Kidney (tissue), 13 donors: ENCODE measurements at regions not wholly inside any gene's neighbourhood (a gene's known extent, or its start where the extent isn't known, plus 50 kb on each side); places are given as distances from the start of the nearest gene placed in this dataset.

Source experiments
- DNase-seq, 5 donors: peaks; one replicate each; pipeline ENCODE4 v3.0.0-alpha.2; 2013 to 2020
- FAIRE-seq: peaks from 2 replicates; lab custom pipeline; 2012; peaks lifted over from hg19 to GRCh38; lab: Jason Lieb, UNC
- H3K27ac ChIP-seq, 2 donors: one replicate each; pipeline ENCODE4 v1.7.0; 2013; ENCODE audit warnings: low read depth in 2 of 2, low read length in 2 of 2, inconsistent platforms in 1 of 2
- H3K27me3 ChIP-seq: one replicate; pipeline ENCODE4 v1.7.1; 2013; ENCODE audit warnings: low read length, inconsistent platforms; ENCODE audit not compliant: control insufficient read depth, insufficient read depth
- H3K36me3 ChIP-seq, 3 donors: one replicate each; pipeline versions ENCODE4 v1.7.0 to v1.7.1; 2013; ENCODE audit warnings: low read length in 3 of 3, control low read depth in 1 of 3, inconsistent platforms in 1 of 3; ENCODE audit not compliant: insufficient read depth in 3 of 3, control insufficient read depth in 2 of 3
- H3K4me1 ChIP-seq, 3 donors: one replicate each; pipeline versions ENCODE4 v1.7.0 to v1.7.1; 2013; ENCODE audit warnings: low read length in 3 of 3, inconsistent platforms in 1 of 3, low read depth in 1 of 3; ENCODE audit not compliant: control insufficient read depth in 2 of 3, insufficient read depth in 2 of 3
- H3K4me3 ChIP-seq, 3 donors: one replicate each; pipeline versions ENCODE4 v1.7.0 to v1.8.1; 2013; ENCODE audit warnings: low read length in 3 of 3, control low read depth in 1 of 3, inconsistent platforms in 1 of 3
- H3K9ac ChIP-seq, 3 donors: one replicate each; pipeline versions ENCODE4 v1.7.0 to v1.7.1; 2013; ENCODE audit warnings: low read length in 3 of 3, control low read depth in 1 of 3, inconsistent platforms in 1 of 3
- H3K9me3 ChIP-seq, 3 donors: one replicate each; pipeline versions ENCODE4 v1.7.0 to v1.7.1; 2013; ENCODE audit warnings: low read length in 3 of 3, control low read depth in 1 of 3, inconsistent platforms in 1 of 3; ENCODE audit not compliant: control insufficient read depth in 2 of 3, insufficient read depth in 1 of 3
- CTCF ChIP-seq: IDR thresholded peaks from 3 replicates; pipeline ENCODE4 v1.5.1; 2012; ENCODE audit warnings: mild to moderate bottlenecking, moderate library complexity, borderline replicate concordance; ENCODE audit not compliant: insufficient read depth; ENCODE audit errors: extremely low read depth
- intact Hi-C: fragments of 100-400 bp; cut with DNase I; formaldehyde crosslinking; loops from one replicate; pipeline ENCODE4 v1.11.1; 2022
- donor health status: control.
- donor health status: control.
- donor health status: control.
- donor health status: control.
- donor health status: control.
- donor health status: DM: yes; HTN: yes; CAD: no.
- donor health status: Normal renal cell carcinoma (clear cell type).

- no peak overlapping the region for H3K4me3 ChIP-seq
- no peaks in the 10 kb centered on the region for H3K9me3 ChIP-seq
- H3K36me3 ChIP-seq, result no peaks in the 10 kb centered on the region
- H3K27ac ChIP-seq, result no peak overlapping the region
- intact Hi-C loops, result no loop called here
- no peak overlapping the region for H3K9ac ChIP-seq
- no peaks in the 10 kb centered on the region for H3K27me3 ChIP-seq
- DNase-seq, result no peak
- no peak for TF ChIP-seq CTCF
- no peaks in the 10 kb centered on the region for H3K4me1 ChIP-seq
- no peak for FAIRE-seq
Measured at GRCh38 chr12:92650228-92650822, 52.5 kb upstream of the PLEKHG7 start.

GRCh38 chr12:92649511-92650227, 53.1 kb upstream of the PLEKHG7 start:
- no peak overlapping the region for H3K9ac ChIP-seq
- no peak overlapping the region for H3K4me3 ChIP-seq
- peak; percentile 73 for TF ChIP-seq CTCF
- DNase-seq (peak in 4 of 5 donors; percentile 69 to 90 (median 73)), FAIRE-seq (peak; percentile 83)
- intact Hi-C loops, result no loop called here
- H3K27ac ChIP-seq, result no peak overlapping the region
- H3K9me3 ChIP-seq, result no peaks in the 10 kb centered on the region
- no peaks in the 10 kb centered on the region for H3K4me1 ChIP-seq
- H3K36me3 ChIP-seq, result no peaks in the 10 kb centered on the region
- H3K27me3 ChIP-seq, result no peaks in the 10 kb centered on the region

- no peak for TF ChIP-seq CTCF
- intact Hi-C loops, result no loop called here
- no peaks in the 10 kb centered on the region for H3K27me3 ChIP-seq
- no peak for FAIRE-seq
- no peaks in the 10 kb centered on the region for H3K36me3 ChIP-seq
- H3K9me3 ChIP-seq, result no peaks in the 10 kb centered on the region
- H3K4me3 ChIP-seq, result no peak overlapping the region
- DNase-seq, result no peak
- no peaks in the 10 kb centered on the region for H3K4me1 ChIP-seq
- H3K27ac ChIP-seq, result no peak overlapping the region
- H3K9ac ChIP-seq, result no peak overlapping the region
Measured at GRCh38 chr12:92648242-92649031, 54.4 kb upstream of the PLEKHG7 start.
